Left ventricle myocardium inferior (tissue), 1 donor: ENCODE measurements at regions not wholly inside any gene's neighbourhood (a gene's known extent, or its start where the extent isn't known, plus 50 kb on each side); places are given as distances from the start of the nearest gene placed in this dataset.

ENCODE experiments used
- DNase-seq: peaks from one replicate; pipeline ENCODE4 v3.0.0-alpha.2; 2020
- H3K27ac ChIP-seq: fragments of 200-600 bp; replicated peaks from 2 replicates; pipeline ENCODE4 v1.8.0; 2021
- H3K27me3 ChIP-seq: fragments of 200-600 bp; 2 replicates; pipeline ENCODE4 v1.8.0; 2021; ENCODE audit warnings: low read depth
- H3K36me3 ChIP-seq: fragments of 200-600 bp; 2 replicates; pipeline ENCODE4 v1.8.0; 2021
- H3K4me1 ChIP-seq: fragments of 200-600 bp; 2 replicates; pipeline ENCODE4 v1.8.0; 2021
- H3K4me3 ChIP-seq: fragments of 200-600 bp; 2 replicates; pipeline ENCODE4 v1.8.0; 2021; ENCODE audit warnings: mild to moderate bottlenecking, moderate library complexity
- H3K9me3 ChIP-seq: fragments of 200-600 bp; replicated peaks from 2 replicates; pipeline ENCODE4 v1.8.0; 2021
- intact Hi-C: fragments of 100-400 bp; cut with micrococcal nuclease; formaldehyde crosslinking; loops from one replicate; pipeline ENCODE4 v1.11.0; 2022
- TF ChIP-seq, protein P1 (sequence below): fragments of 200-600 bp; IDR thresholded peaks from 2 replicates; pipeline ENCODE4 v1.8.0; 2021; ENCODE audit warnings: antibody characterized with exemption, mild to moderate bottlenecking, borderline replicate concordance
- donor health status: DM: no; HTN: yes; CAD: no; lungs with severe emphysema.

DNA sequence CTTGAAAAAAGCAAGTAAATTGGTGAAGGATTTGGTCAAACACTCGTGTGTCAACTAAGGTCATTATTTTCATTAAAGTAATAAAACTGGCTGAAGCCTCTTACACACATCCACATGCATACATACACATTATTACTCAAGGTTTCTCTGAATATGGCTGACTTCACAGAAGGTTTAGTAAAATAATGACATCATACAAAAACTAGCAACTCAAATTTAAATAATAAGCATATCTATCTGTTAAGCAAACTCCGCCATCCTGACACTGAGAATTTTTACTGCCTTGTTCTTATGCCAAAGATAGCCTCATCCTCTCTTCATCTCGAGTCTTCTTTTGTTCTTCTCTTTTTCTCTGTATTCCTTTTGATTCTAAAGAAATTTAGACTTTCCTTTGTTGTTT lies 739.1 kb downstream of the GBE1 start:
- Histone ChIP-seq H3K27ac (no peak overlapping the region), H3K4me1 (no peaks in the 10 kb centered on the region), H3K9me3 (peaks cover 11% of the 10 kb centered on the region), H3K27me3 (no peaks in the 10 kb centered on the region), H3K4me3 (no peak overlapping the region), H3K36me3 (no peaks in the 10 kb centered on the region)
- TF ChIP-seq, protein P1, sequence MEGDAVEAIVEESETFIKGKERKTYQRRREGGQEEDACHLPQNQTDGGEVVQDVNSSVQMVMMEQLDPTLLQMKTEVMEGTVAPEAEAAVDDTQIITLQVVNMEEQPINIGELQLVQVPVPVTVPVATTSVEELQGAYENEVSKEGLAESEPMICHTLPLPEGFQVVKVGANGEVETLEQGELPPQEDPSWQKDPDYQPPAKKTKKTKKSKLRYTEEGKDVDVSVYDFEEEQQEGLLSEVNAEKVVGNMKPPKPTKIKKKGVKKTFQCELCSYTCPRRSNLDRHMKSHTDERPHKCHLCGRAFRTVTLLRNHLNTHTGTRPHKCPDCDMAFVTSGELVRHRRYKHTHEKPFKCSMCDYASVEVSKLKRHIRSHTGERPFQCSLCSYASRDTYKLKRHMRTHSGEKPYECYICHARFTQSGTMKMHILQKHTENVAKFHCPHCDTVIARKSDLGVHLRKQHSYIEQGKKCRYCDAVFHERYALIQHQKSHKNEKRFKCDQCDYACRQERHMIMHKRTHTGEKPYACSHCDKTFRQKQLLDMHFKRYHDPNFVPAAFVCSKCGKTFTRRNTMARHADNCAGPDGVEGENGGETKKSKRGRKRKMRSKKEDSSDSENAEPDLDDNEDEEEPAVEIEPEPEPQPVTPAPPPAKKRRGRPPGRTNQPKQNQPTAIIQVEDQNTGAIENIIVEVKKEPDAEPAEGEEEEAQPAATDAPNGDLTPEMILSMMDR, result no peak
- no peak for DNase-seq
- intact Hi-C loops, result no loop called here

DNA sequence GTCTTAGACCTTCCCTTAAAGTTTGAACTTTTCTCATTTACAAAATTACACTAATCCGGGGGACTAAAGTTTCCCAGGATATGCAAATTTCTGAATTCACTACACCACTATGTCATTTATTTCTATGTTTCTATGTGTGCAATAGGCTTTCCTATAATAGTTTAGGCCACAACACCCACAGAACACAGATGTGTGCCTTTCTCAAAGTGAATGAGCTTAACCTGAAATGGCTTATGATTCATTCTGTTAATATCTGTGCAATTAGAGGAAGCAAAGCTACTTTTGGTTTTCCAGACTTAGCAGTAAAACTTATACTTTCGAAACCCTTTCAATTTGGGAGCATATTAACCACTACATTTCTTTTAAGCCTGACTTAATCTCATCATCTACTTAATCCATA lies 748.1 kb downstream of the GBE1 start:
- peaks cover 10% of the 10 kb centered on the region for H3K9me3 ChIP-seq
- DNase-seq, result no peak
- no peaks in the 10 kb centered on the region for H3K27me3 ChIP-seq
- TF ChIP-seq, protein P1, result no peak
- H3K27ac ChIP-seq, result no peak overlapping the region
- intact Hi-C loops, result no loop called here
- no peaks in the 10 kb centered on the region for H3K36me3 ChIP-seq
- no peak overlapping the region for H3K4me3 ChIP-seq
- no peaks in the 10 kb centered on the region for H3K4me1 ChIP-seq

DNA sequence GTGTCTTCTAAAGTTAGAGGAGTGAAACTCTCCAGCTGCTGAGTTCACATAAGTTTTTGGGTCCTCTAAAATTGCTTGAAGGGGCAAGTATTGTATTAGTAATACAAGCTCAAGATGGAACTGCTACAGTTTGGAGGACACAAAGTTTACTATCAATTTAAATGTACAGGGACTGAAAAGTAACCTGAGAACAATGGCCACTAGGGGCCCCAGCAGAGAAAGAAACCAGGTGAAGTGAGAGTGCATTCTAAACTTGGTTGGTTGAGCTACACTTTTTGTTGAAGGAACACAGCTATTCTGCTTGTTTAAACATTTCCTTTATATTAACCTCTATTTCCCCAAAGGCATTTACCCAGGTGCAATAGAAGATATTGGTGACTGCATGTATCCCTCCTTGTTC lies 755.5 kb downstream of the GBE1 start:
- no peaks in the 10 kb centered on the region for H3K27me3 ChIP-seq
- no peaks in the 10 kb centered on the region for H3K4me1 ChIP-seq
- H3K36me3 ChIP-seq, result no peaks in the 10 kb centered on the region
- peaks cover 5% of the 10 kb centered on the region for H3K9me3 ChIP-seq
- DNase-seq, result no peak
- no peak overlapping the region for H3K27ac ChIP-seq
- intact Hi-C loops, result no loop called here
- H3K4me3 ChIP-seq, result no peak overlapping the region
- TF ChIP-seq, protein P1, result no peak

DNA sequence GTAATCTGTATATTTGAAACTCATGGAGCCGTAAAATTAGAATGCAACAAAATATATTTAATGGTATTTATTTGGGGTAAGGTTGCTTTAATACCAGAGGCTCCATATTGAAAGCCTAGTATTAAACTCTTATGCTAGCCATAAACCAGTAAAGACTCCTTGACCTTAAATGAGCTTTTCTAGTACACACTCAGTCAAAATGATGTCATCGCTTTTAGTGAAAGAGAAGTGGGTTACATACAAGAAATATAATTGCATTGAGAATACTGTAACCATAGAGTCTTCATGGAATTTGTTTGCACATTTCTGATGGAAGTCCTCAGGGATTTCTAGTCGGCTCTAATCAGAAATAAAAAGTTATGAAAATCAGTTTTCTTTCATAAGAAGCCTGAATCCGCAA lies 757.6 kb downstream of the GBE1 start:
- Histone ChIP-seq H3K4me1 (no peaks in the 10 kb centered on the region), H3K9me3 (no peaks in the 10 kb centered on the region), H3K36me3 (no peaks in the 10 kb centered on the region), H3K27ac (no peak overlapping the region), H3K4me3 (no peak overlapping the region), H3K27me3 (no peaks in the 10 kb centered on the region)
- no peak for DNase-seq
- TF ChIP-seq, protein P1, result no peak
- intact Hi-C loops, result no loop called here

DNA sequence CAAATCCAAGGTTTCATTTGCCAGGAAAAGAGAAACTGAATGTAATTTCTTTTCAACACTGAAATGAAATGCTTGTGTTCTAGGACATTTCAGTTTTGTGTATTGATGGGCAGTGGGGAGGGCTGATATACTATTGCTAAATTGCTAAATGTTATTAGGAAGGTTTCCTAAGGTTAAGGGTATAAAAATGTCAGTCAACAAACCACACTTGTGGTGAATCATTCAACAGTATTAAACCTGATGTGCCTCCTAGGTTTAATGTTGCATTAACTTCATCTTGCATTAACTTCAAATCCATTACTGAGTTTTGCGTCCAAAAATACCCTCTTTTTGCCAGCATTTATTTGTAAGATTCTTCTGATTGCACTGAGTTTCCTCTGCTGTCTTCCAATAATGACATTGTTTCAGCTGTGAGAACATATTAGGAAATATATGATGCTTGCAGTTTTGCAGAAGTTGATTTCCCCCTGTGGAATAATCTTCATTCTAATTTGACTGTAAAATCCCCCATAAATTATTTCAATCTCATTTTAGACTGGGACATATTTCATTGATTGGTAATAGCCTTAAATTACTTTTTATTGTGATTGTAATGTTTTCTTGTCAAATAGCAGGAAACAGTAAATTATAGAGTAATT lies 758.3 kb downstream of the GBE1 start:
- Histone ChIP-seq H3K4me1 (no peaks in the 10 kb centered on the region), H3K27me3 (no peaks in the 10 kb centered on the region), H3K36me3 (no peaks in the 10 kb centered on the region), H3K4me3 (no peak overlapping the region), H3K9me3 (peaks cover 5% of the 10 kb centered on the region), H3K27ac (no peak overlapping the region)
- intact Hi-C loops, result no loop called here
- DNase-seq, result no peak
- TF ChIP-seq, protein P1, result no peak

DNA sequence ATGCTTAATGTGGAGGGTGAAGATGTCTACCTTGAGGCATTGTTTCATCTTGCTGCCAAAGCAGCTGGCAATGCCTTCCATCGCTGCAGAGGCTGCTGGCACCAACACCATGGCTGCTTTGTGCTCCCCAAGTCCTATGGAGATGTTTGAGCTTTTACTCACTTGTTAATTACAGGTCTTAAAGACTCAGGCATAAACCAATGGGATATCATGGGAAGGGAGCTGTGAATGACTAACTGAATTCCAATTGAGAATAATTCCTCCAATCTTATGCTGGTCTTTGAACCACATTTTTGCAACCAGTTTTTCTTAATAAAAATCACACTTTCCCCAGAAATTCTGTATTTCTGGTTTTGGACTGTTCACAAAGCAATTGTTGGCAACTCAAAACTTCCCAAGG lies 762.0 kb downstream of the GBE1 start:
- no peaks in the 10 kb centered on the region for H3K36me3 ChIP-seq
- H3K27me3 ChIP-seq, result no peaks in the 10 kb centered on the region
- no peak overlapping the region for H3K27ac ChIP-seq
- peaks cover 9% of the 10 kb centered on the region for H3K9me3 ChIP-seq
- no peaks in the 10 kb centered on the region for H3K4me1 ChIP-seq
- intact Hi-C loops, result no loop called here
- no peak for DNase-seq
- no peak overlapping the region for H3K4me3 ChIP-seq
- TF ChIP-seq, protein P1, result no peak
